OCI-M1 (cell line): ENCODE measurements at regions not wholly inside any gene's neighbourhood (a gene's known extent, or its start where the extent isn't known, plus 50 kb on each side); places are given as distances from the start of the nearest gene placed in this dataset.
A peak's percentile ranks its signal among the peaks of the same experiment; 100 is the strongest.
"Not testable (repeated sequence)": the region's sequence is repeated elsewhere in the genome, so short reads cannot be mapped to it uniquely, and the experiment has no call there.

Experiments
- DNase-seq: peaks from one replicate; lab custom pipeline; 2025; lab: John Stamatoyannopoulos, UW

DNA sequence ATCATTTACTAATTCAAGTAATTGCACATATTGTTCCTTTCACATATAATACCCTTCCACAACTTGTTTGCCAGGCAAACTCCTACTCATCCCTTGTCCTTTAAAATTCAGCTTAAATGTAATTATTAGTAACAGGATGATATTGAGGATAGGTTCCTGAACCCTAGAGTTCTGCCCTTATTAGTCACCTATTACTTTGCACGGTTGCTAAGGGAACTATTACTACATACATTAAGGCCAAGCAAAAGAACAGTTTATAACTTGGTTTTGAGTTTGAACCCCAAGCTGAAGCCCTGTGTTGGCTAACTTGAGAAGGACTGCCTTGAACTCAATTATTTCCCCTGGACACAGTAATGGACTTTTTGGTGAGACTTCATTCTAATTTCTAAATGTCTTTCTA is 529.7 kb downstream of the IGSF11 start:
- no peak for DNase-seq

DNA sequence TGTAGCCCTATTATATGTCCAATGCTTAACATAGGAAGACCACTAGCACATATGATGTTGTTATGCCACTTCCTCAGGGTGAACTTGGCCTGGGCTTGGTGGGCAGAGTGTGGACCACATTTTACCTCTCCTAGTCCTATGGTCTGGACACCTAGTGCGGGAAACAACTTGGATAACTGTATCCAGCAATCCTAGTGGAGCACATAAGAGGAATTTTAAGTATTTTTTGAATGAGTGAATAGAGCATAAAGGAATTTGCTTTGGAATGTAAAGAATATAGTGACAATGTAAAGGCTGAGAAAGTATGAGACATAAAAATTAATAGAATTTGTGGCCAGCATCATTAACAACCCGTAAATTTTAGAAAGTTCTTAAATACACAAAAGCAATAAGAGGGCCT is 528.9 kb downstream of the IGSF11 start:
- DNase-seq: no peak

DNA sequence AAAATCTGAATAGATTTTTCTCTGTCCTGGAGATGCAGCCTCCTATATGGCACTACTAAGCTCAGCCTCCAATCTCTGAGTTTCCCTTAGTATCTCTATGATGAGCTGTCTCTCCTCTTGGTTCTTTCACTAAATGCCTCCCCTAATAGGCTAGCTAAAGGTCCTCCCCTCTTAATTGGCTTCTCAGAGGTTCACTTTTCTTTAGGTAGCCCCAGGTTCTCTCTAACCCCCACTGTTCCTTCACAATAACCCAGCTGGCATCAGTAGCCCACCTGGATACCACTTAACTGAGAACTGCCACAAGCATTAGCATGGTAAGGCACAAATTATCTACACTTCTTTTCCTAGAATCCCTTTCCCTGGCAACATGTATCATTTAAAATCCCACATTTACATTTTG is 523.2 kb downstream of the IGSF11 start:
- no peak for DNase-seq

DNA sequence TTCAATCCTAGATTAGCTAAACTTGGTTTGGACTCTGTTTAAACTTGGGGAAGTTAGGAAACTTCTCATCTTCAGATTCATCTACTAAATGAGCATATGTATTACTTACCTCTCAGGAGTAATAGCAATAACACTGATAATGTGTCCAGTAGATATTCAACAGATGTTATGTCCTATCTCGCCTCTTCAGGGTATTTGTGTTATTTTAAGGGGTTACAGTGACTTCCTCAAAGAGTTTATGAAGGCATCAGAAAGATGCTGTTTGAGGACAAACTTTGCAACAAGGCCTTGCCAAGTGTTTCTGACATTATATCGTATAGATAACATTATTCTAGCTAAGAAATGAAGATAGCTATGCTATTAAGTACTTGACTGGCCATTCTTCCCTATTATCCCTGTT is 522.3 kb downstream of the IGSF11 start:
- DNase-seq: no peak

DNA sequence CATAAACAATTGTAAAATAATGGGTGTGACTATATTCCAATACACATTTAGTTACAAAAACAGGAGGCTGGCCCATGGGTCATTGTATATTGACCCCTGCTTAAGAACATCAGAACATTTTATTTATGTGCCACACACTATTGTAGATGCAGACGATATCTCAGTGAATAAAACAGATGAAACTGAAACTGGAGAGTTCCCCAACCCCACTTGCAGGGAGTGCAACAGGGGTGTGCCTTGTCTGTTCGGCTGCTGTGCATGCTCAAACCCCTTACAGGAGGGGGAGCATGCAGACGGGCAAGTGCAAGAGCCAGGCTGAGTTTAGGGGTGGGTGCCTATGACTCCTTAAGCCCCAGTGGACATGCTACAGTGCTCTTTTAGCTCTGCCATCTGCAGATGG is 509.6 kb downstream of the IGSF11 start:
- no peak for DNase-seq

DNA sequence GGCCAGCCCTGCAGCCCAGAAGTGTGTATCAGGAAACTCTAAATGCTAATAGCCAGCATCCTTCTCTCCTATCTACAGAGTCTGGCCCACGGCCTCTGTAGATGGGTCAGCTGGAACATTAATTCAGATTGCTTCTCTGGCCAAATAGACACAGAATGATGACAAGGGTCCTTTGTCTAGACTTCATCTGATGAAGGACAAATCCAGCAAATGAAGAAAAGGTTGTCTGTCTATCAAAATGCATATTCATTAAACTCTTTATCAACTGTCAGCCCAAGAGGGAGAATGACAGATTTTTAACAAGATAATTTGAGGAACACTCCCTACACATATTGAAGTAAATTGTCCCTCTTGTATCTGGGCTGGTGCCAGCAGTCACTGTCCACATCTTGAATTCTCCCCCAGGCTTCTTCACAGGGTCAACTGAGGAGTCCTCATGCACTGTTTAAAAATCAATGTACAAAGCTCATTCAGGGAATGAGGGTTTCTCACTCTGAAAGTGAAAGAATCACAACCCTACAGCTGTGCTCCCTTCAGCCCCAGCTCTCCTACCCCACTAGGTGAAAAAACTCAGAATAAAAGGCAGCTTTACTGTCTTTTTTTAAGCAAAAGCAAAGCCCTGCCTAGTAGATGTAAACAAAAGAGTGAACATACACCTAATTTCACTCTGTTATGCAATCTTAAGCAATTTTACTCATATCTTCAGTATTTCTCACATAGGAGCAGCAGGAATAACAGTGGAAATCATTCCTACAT is 507.7 kb downstream of the IGSF11 start:
- no peak for DNase-seq

DNA sequence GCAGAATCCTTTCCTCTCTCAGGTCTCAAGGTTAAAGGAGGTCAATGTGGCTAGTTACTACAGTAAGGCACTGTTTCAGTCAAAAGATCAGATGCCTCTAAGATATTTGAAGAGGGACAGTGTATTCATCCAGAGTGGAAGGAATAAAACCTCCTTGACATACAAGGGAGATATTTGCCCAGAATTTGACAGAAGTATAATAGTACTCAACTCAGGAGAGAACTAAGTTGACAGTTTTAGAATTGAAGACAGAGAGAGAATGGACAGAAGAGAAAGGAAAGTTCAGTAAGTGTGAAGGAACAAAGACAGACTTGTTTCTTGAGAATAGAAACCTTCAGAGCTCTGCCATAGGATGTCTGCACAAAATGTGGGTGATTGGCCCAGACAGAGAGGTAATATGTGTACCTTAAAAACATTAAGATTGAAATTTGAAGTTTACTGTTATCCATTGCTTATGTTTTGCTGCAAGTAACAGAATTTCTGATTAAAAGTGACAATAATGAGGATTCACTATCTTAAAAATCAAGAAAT is 507.1 kb downstream of the IGSF11 start:
- DNase-seq: no peak

DNA sequence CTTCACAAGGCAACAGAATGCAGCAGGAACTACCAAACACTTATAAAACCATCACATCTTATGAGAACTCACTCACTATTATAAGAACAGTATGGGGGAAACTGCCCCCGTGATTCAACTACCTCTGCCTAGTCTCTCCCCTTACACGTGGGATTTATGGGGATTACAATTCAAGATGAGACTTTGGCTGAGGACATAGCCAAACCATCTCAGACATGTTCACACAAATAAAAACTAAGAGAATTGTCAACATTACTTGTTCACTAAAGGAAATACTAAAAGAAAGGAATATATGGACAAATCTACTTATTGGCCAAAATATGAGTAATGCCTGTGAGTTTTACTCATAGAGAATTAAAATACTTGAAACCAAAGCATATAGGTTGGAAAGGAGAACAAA is 505.1 kb downstream of the IGSF11 start:
- no peak for DNase-seq

DNA sequence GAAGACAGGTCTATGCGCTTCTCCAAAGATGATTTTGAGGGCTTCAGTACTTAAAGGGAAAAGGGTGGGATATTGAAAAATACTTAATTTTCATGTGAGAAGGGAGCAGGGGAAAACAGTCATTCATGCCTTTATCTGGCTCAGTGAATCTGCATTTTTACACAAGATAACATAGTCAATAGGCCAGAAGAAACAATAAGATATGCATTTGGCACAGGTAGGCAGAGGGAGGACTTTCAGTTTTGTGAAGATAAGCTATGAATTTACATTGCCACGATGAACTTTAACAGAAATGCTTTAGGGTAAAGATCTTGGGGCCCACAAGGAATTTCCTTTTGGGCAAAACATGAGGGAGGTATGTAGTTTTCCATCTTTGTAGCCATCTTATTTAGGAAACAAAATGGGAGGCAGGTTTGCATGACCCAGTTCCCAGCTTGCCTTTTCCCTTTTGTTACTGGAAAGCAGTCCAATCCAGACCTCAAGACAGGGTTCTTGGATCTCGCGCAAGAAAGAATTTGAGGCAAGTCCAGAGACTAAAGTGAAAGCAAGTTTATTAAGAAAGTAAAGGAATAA is 504.2 kb downstream of the IGSF11 start:
- peak; percentile 50 for DNase-seq

DNA sequence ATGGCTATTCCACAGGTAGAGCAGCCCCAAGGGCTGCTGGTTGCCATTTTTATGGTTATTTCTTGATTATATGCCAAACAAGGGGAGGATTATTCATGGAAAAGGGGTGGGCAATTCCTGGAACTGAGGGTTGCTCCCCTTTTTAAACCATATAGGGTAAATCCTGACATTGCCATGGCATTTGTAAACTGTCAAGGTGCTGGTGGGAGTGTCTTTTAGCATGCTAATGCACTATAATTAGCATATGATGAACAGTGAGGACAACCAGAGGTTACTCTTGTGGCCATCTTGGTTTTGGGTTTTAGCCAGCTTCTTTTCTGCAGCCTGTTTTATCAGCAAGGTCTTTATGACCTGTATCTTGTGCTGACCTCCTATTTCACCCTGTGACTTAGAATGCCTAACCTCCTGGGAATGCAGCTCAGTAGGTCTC is 503.7 kb downstream of the IGSF11 start:
- peak; percentile 69 for DNase-seq

DNA sequence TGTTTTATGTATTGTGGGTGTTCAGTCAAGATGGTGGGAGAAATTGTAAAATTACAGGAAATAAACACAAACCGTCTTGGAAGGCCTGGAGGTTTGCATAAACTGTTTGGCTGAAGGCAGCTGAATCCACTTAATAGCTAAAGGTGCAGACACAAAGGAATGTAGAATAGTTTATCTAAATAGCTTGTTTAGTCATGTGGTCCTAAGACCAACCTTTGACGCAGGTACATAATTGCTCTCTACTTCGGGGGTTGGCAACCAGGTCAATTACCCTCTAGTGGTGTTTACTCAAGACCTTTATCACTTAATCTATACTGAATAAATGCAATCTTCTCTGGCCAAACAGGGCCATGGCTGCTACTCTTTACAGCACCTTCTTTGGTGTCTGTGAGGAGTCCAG is 502.8 kb downstream of the IGSF11 start:
- no peak for DNase-seq

DNA sequence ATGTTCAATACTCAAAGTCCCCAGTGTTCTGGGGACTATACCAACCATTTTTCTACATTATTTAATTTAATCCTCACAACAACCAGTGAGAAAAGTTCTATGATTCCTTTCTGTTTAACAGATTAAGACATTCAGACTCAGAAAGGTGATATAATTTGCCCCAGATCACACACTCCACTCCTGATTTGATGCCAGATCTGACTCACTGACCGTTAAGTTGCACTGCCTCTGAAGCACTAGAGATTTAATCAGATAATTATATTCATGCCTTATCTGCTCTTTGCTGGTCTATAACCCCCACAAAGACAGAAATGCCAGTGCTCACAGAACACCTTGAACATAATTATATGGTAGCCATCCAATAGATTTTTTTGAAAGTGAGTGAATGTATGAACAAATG is 501.0 kb downstream of the IGSF11 start:
- DNase-seq: no peak

DNA sequence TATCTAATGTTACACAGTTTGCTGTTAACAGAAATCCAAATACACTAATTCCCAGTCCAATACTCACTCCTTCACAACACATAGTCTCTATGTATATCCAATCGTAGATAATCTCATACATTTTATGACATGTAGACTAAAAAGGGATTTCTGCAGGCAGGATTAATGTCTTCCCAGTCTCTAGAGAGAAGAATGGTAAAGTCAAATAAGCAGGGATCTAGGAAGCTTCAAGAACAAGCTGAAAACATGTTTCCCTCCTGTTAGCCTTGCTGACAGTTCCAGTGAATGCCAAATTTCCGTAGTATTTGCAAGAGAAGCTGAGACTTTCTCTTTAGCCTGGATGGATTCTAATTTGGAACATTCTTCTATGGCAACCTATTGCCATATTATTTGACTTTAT is 500.1 kb downstream of the IGSF11 start:
- no peak for DNase-seq

DNA sequence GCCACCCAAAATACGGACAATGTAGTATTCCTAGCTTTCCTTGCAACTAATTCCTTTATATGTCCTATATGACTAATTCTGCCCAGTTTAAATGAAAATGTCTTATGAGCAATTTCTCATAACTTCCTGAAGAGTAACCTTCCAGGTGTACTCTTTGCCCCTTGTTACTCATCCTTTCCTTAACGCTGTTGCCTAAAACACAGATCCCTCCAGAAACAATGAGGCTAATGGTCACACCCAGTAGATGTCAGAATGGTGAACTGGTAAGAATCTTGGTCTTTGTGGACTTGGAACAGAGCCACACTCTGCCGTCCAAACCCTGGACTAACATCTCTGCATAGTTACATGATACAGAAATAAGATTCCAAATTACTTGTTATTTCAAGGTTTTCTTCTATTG is 497.9 kb downstream of the IGSF11 start:
- no peak for DNase-seq

DNA sequence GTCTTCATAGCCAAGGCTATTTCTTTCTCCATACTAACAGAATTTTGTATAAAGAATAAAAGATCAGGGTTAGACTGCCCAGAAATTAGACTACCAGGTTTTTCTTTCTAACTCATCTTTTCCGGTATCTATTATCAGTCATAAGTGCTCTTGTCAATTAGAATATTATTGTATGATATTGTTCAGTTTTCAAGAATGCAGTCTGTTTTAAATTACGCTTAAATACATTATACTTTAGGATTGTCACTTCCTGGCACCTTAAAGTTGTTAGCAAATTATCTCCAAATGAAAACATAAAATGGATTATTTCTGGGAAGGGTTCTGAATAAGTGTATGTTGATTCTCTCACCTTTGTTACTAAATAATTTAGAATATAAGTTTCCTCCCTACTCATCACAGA is 497.2 kb downstream of the IGSF11 start:
- DNase-seq: no peak

DNA sequence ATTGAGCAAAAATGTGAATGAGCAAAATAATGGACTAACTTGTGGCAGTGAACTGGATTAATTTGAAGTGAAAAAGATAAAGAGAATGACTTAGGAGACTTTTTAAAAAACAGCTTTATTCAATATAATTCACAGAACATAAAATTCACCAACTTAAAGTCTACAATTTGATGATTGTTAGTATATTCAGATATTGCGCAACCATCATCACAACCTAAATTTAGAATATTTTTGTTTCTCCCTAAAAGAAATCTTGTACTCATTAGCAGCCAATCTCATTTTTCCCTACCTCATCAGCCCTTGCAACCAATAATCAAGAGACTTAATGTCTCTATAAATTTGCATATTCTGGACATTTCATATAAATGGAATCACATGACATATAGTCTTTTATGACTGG is 496.5 kb downstream of the IGSF11 start:
- DNase-seq: no peak

DNA sequence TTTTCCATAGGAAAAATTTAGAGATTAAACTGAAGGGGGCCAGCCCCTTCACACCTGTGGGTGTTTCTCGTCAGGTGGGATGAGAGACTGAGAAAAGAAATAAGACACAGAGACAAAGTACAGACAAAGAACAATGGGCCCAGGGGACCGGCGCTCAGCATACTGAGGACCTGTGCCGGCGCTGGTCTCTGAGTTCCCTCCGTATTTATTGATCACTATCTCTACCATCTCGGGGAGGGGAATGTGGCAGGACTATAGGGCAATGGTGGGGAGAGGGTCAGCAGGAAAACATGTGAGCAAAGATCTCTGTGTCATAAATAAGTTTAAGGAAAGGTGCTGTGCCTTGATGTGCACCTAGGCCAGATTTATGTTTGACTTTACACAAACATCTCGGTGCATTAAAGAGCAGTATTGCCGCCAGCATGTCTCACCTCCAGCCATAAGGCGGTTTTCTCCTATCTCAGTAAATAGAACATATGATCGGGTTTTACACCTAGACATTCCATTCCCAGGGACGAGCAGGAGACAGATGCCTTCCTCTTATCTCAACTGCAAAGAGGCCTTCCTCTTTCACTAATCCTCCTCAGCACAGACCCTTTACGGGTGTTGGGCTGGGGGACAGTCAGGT is 494.7 kb downstream of the IGSF11 start:
- not testable (repeated sequence) for DNase-seq

DNA sequence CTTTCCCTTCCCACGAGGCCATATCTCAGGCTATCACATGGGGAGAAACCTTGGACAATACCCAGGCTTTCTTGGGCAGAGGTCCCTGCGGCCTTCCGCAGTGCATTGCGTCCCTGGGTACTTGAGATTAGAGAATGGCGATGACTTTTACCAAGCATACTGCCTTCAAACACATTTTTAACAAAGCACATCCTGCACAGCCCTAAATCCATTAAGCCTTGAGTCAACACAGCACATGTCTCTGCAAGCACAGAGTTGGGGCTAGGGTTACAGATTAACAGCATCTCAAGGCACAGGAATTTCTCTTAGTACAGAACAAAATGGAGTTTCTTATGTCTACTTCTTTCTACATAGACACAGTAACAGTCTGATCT is 494.2 kb downstream of the IGSF11 start:
- DNase-seq: not testable (repeated sequence)

DNA sequence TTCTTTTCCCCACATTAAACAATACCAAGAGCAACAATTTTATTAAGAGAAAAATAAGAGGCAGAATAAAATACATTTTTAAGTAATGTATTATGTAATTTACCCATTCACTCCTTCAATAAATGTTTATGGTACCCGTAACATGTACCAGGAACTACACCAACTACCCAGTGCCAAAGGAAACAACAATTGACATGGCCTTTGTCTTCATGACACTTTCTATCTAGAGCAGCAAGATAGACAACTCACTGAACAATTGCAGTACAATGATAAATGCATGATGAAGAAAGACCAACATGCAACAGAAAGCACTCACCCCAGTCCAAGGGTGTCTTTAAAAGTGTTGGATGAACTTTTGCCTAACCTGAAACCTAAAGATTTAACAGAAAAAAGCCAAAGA is 493.8 kb downstream of the IGSF11 start:
- no peak for DNase-seq

DNA sequence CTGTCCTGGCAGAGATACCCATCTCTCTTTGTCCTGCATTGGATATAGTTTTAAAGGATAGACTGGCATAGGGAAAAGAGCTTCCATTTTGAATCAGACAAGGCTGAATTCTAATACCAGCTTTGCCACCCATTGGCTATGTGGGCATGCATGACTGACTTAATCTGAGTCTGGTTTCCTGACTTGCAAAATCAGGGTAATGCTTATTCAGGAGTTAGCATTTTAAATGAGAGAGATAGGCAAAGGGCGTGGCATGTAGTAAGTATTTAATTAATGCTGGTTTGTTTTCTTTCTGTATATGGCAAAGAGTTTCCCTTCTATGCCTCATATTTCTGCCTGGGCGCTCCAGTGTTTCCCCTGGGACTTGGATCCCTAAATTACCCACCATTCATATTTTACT is 492.9 kb downstream of the IGSF11 start:
- no peak for DNase-seq

DNA sequence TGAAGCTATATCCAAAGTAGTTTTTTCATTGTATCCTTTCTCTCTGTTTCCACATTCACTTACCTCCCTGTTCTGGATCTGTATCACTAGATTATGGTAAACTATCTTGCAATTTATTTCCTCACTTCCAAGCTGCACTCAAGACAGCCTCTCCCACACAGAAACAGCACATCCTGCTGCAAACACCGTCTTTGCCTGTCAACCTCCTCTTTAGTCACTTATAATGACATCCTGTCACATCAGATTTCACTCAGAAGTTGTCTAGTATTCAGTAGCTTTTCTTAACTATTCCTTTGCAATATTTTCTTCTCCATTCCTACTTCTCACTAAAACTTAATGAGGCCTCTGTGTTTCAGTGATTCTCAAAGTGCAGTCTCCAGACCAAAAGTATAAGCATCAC is 490.8 kb downstream of the IGSF11 start:
- no peak for DNase-seq

DNA sequence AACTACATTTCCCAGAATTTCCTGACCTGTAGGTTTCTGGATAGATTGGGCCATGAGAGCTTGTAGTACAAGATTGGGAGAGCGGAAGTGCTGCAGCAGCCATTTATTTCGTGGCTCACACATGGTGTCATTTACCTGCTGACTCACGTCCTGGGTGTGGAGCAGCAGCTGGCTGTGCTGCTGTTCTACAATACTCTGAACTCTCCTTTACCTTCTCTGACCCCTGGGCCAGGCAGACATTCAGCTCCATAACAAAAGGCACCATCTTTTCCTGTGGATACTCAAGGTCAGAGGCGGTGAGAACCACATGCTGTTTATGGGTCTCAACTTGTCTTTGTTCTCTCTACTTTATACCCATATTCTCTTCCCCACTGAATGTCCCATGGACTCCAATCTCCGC is 490.2 kb downstream of the IGSF11 start:
- DNase-seq: no peak

DNA sequence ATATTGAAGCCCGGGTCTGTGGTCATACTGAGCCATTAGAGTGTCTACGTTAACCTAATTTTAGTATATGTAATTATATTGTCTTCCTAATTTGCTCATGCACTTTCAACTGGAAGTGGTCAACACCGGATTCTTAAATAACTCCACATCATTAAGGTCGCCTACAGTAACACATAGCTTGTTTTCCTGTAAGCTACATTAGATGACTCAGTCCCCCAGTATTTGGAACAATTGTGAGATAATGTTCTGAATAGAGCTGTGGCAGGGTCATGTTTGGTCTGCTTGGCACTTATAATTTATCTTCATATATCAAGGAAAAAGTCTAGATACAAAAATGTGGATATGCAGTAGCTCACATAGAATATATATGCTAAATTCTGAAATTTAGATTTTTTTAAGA is 486.2 kb downstream of the IGSF11 start:
- no peak for DNase-seq
